NCI-H82 (cell line): ENCODE measurements at regions not wholly inside any gene's neighbourhood (a gene's known extent, or its start where the extent isn't known, plus 50 kb on each side); places are given as distances from the start of the nearest gene placed in this dataset.

ENCODE experiments used
- DNase-seq: peaks from one replicate; lab custom pipeline; 2025; lab: John Stamatoyannopoulos, UW

- DNase-seq: no peak
Observed at GRCh38 chrX:4249401-4249800, 536.0 kb upstream of the PRKX start.

- no peak for DNase-seq
Observed at GRCh38 chrX:4243759-4244158, 530.3 kb upstream of the PRKX start.

GRCh38 chrX:4240541-4241194 lies 527.2 kb upstream of the PRKX start:
- no peak for DNase-seq

GRCh38 chrX:4239650-4240540 lies 526.4 kb upstream of the PRKX start:
- DNase-seq: no peak

GRCh38 chrX:4238916-4239315 lies 525.5 kb upstream of the PRKX start:
- no peak for DNase-seq

GRCh38 chrX:4225086-4225485 lies 511.6 kb upstream of the PRKX start:
- no peak for DNase-seq

- DNase-seq: no peak
Observed at GRCh38 chrX:4206941-4207340, 493.5 kb upstream of the PRKX start.

GRCh38 chrX:4197971-4198370 lies 484.5 kb upstream of the PRKX start:
- DNase-seq: no peak

- DNase-seq: no peak
Observed at GRCh38 chrX:4193500-4194155, 480.2 kb upstream of the PRKX start.

GRCh38 chrX:4186331-4186730 lies 472.9 kb upstream of the PRKX start:
- no peak for DNase-seq

GRCh38 chrX:4185086-4185485 lies 471.6 kb upstream of the PRKX start:
- DNase-seq: no peak

GRCh38 chrX:4182408-4182806 lies 469.0 kb upstream of the PRKX start:
- no peak for DNase-seq

- no peak for DNase-seq
Observed at GRCh38 chrX:4181782-4182407, 468.4 kb upstream of the PRKX start.

- DNase-seq: no peak
Observed at GRCh38 chrX:4179031-4179430, 465.6 kb upstream of the PRKX start.

GRCh38 chrX:4175221-4175620 lies 461.8 kb upstream of the PRKX start:
- no peak for DNase-seq

- DNase-seq: no peak
Observed at GRCh38 chrX:4173743-4174142, 460.3 kb upstream of the PRKX start.

- DNase-seq: no peak
Observed at GRCh38 chrX:4151798-4152197, 438.3 kb upstream of the PRKX start.

- no peak for DNase-seq
Observed at GRCh38 chrX:4150259-4150658, 436.8 kb upstream of the PRKX start.

- no peak for DNase-seq
Observed at GRCh38 chrX:4129626-4130025, 416.2 kb upstream of the PRKX start.

GRCh38 chrX:4118666-4119530 lies 405.4 kb upstream of the PRKX start:
- no peak for DNase-seq

GRCh38 chrX:4110964-4111363 lies 397.5 kb upstream of the PRKX start:
- DNase-seq: no peak

GRCh38 chrX:4094926-4095325 lies 381.5 kb upstream of the PRKX start:
- DNase-seq: no peak
